Right lobe of liver (tissue), 4 donors: ENCODE measurements at regions not wholly inside any gene's neighbourhood (a gene's known extent, or its start where the extent isn't known, plus 50 kb on each side); places are given as distances from the start of the nearest gene placed in this dataset.

Source experiments
- CTCF ChIP-seq, 4 donors: fragments of 200-600 bp in 3 of 4; fragments of 450-650 bp in 1 of 4; IDR thresholded peaks; one replicate each; pipeline versions ENCODE4 v1.5.1 to v1.8.0; 2016 to 2022; ENCODE audit warnings: antibody characterized with exemption in 4 of 4, mild to moderate bottlenecking in 2 of 4
- POLR2A ChIP-seq: fragments of 450-650 bp; IDR thresholded peaks from one replicate; pipeline ENCODE4 v1.6.1; 2017; ENCODE audit warnings: antibody characterized with exemption, mild to moderate bottlenecking
- donor health status: DM: no; HTN: no; CAD: no.
- donor health status: DM: no; HTN: no; CAD: no.
- donor health status: DM: no; HTN: yes; CAD: no.

GRCh38 chr3:144148356-144148755 lies 176.7 kb downstream of the DIPK2A start:
- TF ChIP-seq POLR2A (no peak), CTCF (IDR thresholded peaks at IDR 0.05) (no peak)
